Keratinocyte (primary cell): ENCODE measurements at regions not wholly inside any gene's neighbourhood (a gene's known extent, or its start where the extent isn't known, plus 50 kb on each side); places are given as distances from the start of the nearest gene placed in this dataset.

ENCODE experiments used
- DNase-seq: peaks from one replicate; pipeline ENCODE4 v3.0.0-alpha.2; 2011; ENCODE audit warnings: low read depth, missing footprints, low spot score
- FAIRE-seq: peaks from 2 replicates; lab custom pipeline; 2011; peaks lifted over from hg19 to GRCh38; lab: Jason Lieb, UNC
- H2AFZ ChIP-seq: 2 replicates; pipeline ENCODE4 v1.6.0; 2012; ENCODE audit warnings: low read length, control low read depth, inconsistent platforms; ENCODE audit not compliant: control insufficient read depth
- H3K27ac ChIP-seq: 2 replicates; pipeline ENCODE4 v1.5.1; 2011; ENCODE audit warnings: low read length; ENCODE audit not compliant: control insufficient read depth, insufficient read depth
- H3K27me3 ChIP-seq: 3 replicates; pipeline ENCODE4 v1.6.0; 2011; ENCODE audit warnings: low read length; ENCODE audit not compliant: control insufficient read depth, insufficient read depth; ENCODE audit errors: extremely low read depth
- H3K36me3 ChIP-seq, 2 experiments: 2 replicates in 1 of 2; 3 replicates in 1 of 2; pipeline ENCODE4 v1.5.1; 2011; ENCODE audit warnings: low read length in 2 of 2, mild to moderate bottlenecking in 1 of 2; ENCODE audit not compliant: control insufficient read depth in 2 of 2, insufficient read depth in 2 of 2; ENCODE audit errors: extremely low read depth in 1 of 2
- H3K4me1 ChIP-seq: 3 replicates; pipeline ENCODE4 v1.5.1; 2011; ENCODE audit warnings: low read length; ENCODE audit not compliant: control insufficient read depth, insufficient read depth; ENCODE audit errors: extremely low read depth
- H3K4me2 ChIP-seq: 3 replicates; pipeline ENCODE4 v1.6.0; 2011; ENCODE audit warnings: low read depth, low read length; ENCODE audit not compliant: control insufficient read depth, insufficient read depth; ENCODE audit errors: extremely low read depth
- H3K4me3 ChIP-seq, 3 experiments: fragments of 200-600 bp in 1 of 3; sonication (generic) in 1 of 3; 2 replicates in 2 of 3; 3 replicates in 1 of 3; pipeline ENCODE4 v1.5.1; 2011 to 2016; ENCODE audit warnings: low read length in 3 of 3, mild to moderate bottlenecking in 3 of 3, control low read depth in 2 of 3, inconsistent platforms in 1 of 3, low read depth in 1 of 3, mixed read lengths in 1 of 3, mixed run types in 1 of 3, moderate library complexity in 1 of 3; ENCODE audit not compliant: control insufficient read depth in 2 of 3, insufficient read depth in 2 of 3; ENCODE audit errors: extremely low read depth in 1 of 3
- H3K79me2 ChIP-seq: 2 replicates; pipeline ENCODE4 v1.6.0; 2012; ENCODE audit warnings: low read length; ENCODE audit not compliant: control insufficient read depth, insufficient read depth
- H3K9ac ChIP-seq: 3 replicates; pipeline ENCODE4 v1.6.0; 2011; ENCODE audit warnings: low read length; ENCODE audit not compliant: control insufficient read depth, insufficient read depth; ENCODE audit errors: extremely low read depth
- H3K9me1 ChIP-seq: 3 replicates; pipeline ENCODE4 v1.6.0; 2011; ENCODE audit warnings: low read length; ENCODE audit not compliant: control insufficient read depth, insufficient read depth; ENCODE audit errors: extremely low read depth
- H3K9me3 ChIP-seq: 2 replicates; pipeline ENCODE4 v1.5.1; 2012; ENCODE audit warnings: low read depth, low read length; ENCODE audit not compliant: control insufficient read depth
- H4K20me1 ChIP-seq: 3 replicates; pipeline ENCODE4 v1.6.0; 2011; ENCODE audit warnings: low read length; ENCODE audit not compliant: control insufficient read depth, insufficient read depth; ENCODE audit errors: extremely low read depth
- CTCF ChIP-seq, 3 experiments: IDR thresholded peaks in 1 of 3; conservative IDR thresholded peaks in 1 of 3; optimal IDR thresholded peaks in 1 of 3; 2 replicates in 2 of 3; 3 replicates in 1 of 3; pipeline versions ENCODE3 to v1.5.1; 2011; ENCODE audit warnings: low read length in 3 of 3, mild to moderate bottlenecking in 3 of 3, moderate library complexity in 2 of 3, control low read depth in 1 of 3, inconsistent platforms in 1 of 3; ENCODE audit not compliant: insufficient read depth in 2 of 3; ENCODE audit errors: extremely low read depth in 1 of 3
- EZH2 ChIP-seq: IDR thresholded peaks from one replicate; pipeline ENCODE4 v1.6.1; 2012; ENCODE audit warnings: inconsistent platforms, mild to moderate bottlenecking, low read length, moderate library complexity
- dilution Hi-C: fragments of 300-500 bp; cut with MboI; formaldehyde crosslinking; loops from one replicate; pipeline ENCODE4 v1.7.0; 2020; ENCODE audit warnings: low sequenced_read_pairs; ENCODE audit not compliant: extremely low pct_ligation_motif_present

- Histone ChIP-seq H3K4me3 (no peak overlapping the region), H4K20me1 (no peaks in the 10 kb centered on the region), H3K4me2 (peak overlapping the region; percentile 5), H3K9me1 (no peaks in the 10 kb centered on the region), H2AFZ (peak overlapping the region; percentile 41), H3K36me3 (no peaks in the 10 kb centered on the region), H3K27ac (no peak overlapping the region), H3K9me3 (no peaks in the 10 kb centered on the region), H3K27me3 (no peaks in the 10 kb centered on the region), H3K79me2 (no peaks in the 10 kb centered on the region), H3K4me1 (peaks cover 34% of the 10 kb centered on the region), H3K9ac (no peak overlapping the region)
- peak; percentile 88 for FAIRE-seq
- dilution Hi-C loops = no loop called here
- no peak for DNase-seq
- TF ChIP-seq EZH2 (no peak), CTCF (optimal IDR thresholded peaks at IDR 0.05 in 1 of 3, IDR thresholded peaks at IDR 0.05 in 1 of 3, conservative IDR thresholded peaks at IDR 0.05 in 1 of 3; ENCODE audit: extremely low read depth in 1 of 3, insufficient read depth in 2 of 3, low read length in 3 of 3) (no peak)
Measured at GRCh38 chr3:110414855-110415254, 656.8 kb upstream of the NECTIN3 start.

- no peaks in the 10 kb centered on the region for H4K20me1 ChIP-seq
- H3K9me1 ChIP-seq = no peaks in the 10 kb centered on the region
- no peak overlapping the region for H2AFZ ChIP-seq
- TF ChIP-seq EZH2 (no peak), CTCF (optimal IDR thresholded peaks at IDR 0.05 in 1 of 3, IDR thresholded peaks at IDR 0.05 in 1 of 3, conservative IDR thresholded peaks at IDR 0.05 in 1 of 3; ENCODE audit: extremely low read depth in 1 of 3, insufficient read depth in 2 of 3, low read length in 3 of 3) (no peak)
- H3K79me2 ChIP-seq = no peaks in the 10 kb centered on the region
- DNase-seq (no peak), FAIRE-seq (no peak)
- H3K27ac ChIP-seq = no peak overlapping the region
- H3K4me1 ChIP-seq = peaks cover 31% of the 10 kb centered on the region
- no peak overlapping the region for H3K9ac ChIP-seq
- dilution Hi-C loops = no loop called here
- H3K9me3 ChIP-seq = no peaks in the 10 kb centered on the region
- H3K4me2 ChIP-seq = no peak overlapping the region
- no peaks in the 10 kb centered on the region for H3K36me3 ChIP-seq
- H3K27me3 ChIP-seq = no peaks in the 10 kb centered on the region
- no peak overlapping the region for H3K4me3 ChIP-seq
Measured at GRCh38 chr3:110419096-110419495, 652.5 kb upstream of the NECTIN3 start.
